Fibroblast of pulmonary artery (primary cell): ENCODE measurements at regions not wholly inside any gene's neighbourhood (a gene's known extent, or its start where the extent isn't known, plus 50 kb on each side); places are given as distances from the start of the nearest gene placed in this dataset.

Experiments used
- DNase-seq: peaks from one replicate; pipeline ENCODE4 v3.0.0-alpha.2; 2010; ENCODE audit warnings: low read depth
- H3K4me3 ChIP-seq: replicated peaks from 2 replicates; pipeline ENCODE4 v1.5.1; 2011; ENCODE audit warnings: low read depth, mild to moderate bottlenecking, control low read depth, low read length, moderate library complexity
- CTCF ChIP-seq: IDR thresholded peaks from 2 replicates; pipeline ENCODE4 v1.5.1; 2011; ENCODE audit warnings: mild to moderate bottlenecking, control low read depth, low read length, inconsistent platforms; ENCODE audit errors: missing control alignments

- DNase-seq: no peak
- H3K4me3 ChIP-seq: no peak overlapping the region
- no peak for TF ChIP-seq CTCF
Measured at GRCh38 chr10:124305131-124305530, 113.6 kb downstream of the OAT start.

GRCh38 chr10:124303662-124304418 lies 114.9 kb downstream of the OAT start:
- no peak overlapping the region for H3K4me3 ChIP-seq
- TF ChIP-seq CTCF: no peak
- no peak for DNase-seq

DNA sequence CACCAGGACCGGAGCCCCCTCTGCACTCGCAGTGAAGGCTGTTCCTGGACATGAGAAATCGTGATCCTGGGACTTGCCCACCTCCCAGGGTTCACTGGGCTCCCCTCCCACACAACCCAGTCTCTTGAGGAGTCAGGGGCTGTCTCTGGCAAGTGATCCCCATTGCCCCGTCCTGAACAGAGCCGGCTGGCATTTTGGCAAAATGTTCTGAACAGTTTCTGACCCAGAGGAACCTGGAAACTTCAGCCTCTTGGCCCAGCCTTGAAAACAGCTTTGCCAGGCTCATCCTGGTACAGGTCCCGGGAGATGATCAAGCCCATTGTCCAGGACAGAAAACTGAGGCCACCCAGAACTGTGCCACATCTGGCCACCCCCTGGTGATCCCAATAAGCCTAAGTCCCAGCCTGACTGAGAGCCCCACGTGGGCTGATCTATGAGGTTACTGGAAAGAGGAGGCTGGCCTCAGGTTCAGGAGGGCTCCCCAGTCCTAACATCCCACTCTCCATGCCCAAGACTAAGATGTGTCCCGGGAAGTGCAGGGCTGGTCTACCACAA lies 115.7 kb downstream of the OAT start:
- no peak for DNase-seq
- H3K4me3 ChIP-seq: no peak overlapping the region
- no peak for TF ChIP-seq CTCF

DNA sequence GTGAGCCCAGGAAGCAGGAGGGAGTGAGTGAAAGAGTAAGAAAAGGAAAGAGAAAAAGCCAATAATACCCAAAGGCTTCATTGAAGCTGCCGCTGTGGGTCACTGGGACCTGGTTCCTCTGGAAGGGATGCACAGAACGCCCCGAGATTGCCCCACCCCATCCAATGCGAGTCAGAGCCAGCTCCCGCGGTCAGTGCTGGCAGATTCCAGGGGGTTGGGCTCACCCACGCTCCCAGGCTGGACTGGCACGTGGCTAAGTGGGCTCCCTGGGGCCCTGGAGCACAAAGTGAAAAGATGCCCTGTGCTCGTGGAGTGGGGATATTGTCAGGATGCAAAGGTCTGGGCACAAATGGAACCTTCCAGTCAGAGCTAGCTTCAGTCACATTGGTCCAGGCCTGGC lies 117.0 kb downstream of the OAT start:
- no peak for DNase-seq
- TF ChIP-seq CTCF: no peak
- H3K4me3 ChIP-seq: no peak overlapping the region

DNA sequence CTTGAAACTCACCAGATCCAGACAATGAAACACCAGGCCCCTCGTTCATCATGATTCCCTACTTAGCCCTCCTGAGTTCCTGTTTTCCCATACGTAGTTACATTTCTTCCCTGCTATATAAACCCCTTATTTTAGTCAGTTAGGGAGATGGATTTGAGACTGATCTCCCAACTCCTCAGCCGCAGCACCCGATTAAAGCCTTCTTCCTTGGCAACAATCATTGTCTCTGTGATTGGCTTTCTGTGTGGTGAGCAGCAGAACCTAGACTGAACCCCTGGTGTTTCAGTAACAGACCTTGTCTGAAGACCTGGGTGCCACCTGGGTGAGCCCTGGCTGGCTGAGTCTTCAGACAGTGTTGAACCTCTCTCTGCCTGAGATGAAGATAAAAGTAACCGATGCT lies 118.0 kb downstream of the OAT start:
- DNase-seq: no peak
- no peak for TF ChIP-seq CTCF
- H3K4me3 ChIP-seq: no peak overlapping the region

- TF ChIP-seq CTCF: no peak
- DNase-seq: no peak
- no peak overlapping the region for H3K4me3 ChIP-seq
Measured at GRCh38 chr10:124300224-124300623, 118.5 kb downstream of the OAT start.

DNA sequence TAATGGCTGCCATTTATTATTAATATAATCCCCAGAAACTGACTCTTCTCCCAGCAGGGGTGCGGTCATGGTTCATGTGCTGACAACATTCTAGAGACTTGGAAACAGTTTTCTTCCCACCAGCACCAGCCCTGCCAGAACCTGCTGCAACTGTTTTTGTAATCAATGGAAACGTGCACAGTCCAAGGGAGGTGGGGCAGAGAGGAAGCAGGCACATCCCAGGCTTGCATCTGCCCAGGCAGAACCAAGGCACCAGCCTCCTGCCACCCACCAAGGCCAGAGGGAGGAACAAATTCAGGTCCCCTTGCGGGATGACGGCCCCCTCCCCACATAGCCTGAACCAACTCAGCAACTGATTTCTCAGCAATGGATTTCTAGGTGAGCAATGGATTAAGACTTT lies 119.0 kb downstream of the OAT start:
- no peak for DNase-seq
- no peak for TF ChIP-seq CTCF
- no peak overlapping the region for H3K4me3 ChIP-seq
